Hindlimb muscle (tissue), 1 donor: ENCODE measurements at regions not wholly inside any gene's neighbourhood (a gene's known extent, or its start where the extent isn't known, plus 50 kb on each side); places are given as distances from the start of the nearest gene placed in this dataset.
"Not testable (repeated sequence)": the region's sequence is repeated elsewhere in the genome, so short reads cannot be mapped to it uniquely, and the experiment has no call there.

Source experiments
- DNase-seq: peaks from one replicate; pipeline ENCODE4 v3.0.0-alpha.2; 2013

DNA sequence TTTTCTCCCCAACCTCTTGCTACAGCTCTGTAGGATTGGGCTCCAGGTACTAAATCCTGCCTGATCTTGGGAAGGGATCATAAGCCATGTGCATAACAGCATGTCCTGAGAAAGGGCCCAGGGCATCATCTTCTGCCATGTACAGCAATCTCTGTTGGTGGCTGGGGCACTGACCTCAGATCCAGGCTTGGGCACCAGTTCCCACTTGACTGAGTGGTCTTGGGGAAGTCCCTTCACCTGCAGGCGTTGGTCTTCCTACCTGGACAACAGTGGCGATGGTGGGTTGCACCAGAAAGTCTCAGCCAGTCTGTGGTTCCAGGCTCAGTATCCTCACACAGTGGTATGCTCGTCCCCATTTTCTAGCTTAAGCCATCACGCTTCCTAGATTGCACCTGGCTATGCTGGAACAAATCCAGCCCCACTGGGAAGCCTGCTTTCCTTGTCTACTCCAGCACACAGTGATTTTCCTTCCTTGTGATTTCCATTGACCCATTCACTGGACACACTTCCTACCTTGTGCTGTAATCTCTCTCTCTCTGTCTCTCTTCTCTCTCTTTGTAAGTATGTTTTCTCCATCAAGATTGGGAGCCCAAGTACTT lies 121.7 kb upstream of the PITX1 start:
- DNase-seq = no peak

DNA sequence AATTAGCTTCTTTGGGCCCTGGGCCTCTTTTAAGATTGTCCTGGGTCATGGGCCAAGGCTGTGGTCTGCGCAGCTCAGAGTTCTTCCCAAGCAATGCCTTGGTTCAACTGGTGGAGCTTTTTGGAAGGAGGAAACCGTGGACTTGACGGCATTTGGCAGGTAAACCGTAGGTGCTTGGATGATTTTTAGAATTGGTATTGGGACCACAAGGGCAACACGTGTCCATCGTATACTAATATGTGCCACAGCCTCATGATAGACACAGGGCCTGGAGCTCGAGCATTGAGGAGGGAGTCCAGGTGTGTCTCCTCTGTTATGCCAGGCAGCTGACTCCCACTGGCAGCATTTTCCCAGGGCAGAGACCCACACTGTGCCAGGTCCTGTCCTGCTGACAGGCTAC lies 120.9 kb upstream of the PITX1 start:
- no peak for DNase-seq

DNA sequence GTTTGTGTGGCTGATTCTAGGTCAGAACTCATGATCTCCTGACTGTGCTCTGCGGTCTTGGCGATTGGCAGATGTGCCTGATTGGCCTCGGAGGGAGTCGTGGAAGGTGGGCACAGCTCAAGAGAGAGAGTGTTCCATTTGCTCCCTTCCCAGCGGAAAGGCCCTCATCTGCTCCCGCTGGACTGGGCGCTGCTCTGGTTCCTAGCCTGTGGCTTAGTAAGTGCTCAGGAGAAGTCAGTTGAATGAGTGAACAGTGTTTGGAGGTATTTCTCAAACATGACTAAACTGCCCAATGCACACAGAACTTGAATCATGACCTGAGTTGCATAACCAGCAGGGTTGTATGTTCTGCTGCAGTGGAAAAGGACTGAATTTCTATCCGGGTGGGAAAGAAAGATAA lies 120.2 kb upstream of the PITX1 start:
- DNase-seq = no peak

DNA sequence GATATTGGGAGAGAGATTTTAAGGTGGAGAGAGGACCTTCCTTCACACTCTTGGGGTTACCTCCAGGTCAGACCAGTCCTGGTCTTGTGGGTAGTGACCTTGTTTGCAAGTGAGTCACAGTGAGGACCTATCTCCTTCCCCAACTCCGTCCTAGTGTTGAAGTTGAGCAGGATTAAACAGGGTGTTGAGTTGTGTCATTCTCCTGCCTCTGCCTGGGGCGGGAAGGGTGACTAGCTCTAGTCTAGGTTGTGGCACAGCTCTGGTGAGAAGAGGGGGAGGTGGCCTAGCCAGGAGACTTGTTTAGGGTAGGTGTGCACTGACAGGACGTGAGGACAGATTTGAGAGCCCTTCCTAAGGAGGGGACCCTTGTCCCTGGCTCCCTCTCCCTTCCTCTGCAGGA lies 119.6 kb upstream of the PITX1 start:
- no peak for DNase-seq

DNA sequence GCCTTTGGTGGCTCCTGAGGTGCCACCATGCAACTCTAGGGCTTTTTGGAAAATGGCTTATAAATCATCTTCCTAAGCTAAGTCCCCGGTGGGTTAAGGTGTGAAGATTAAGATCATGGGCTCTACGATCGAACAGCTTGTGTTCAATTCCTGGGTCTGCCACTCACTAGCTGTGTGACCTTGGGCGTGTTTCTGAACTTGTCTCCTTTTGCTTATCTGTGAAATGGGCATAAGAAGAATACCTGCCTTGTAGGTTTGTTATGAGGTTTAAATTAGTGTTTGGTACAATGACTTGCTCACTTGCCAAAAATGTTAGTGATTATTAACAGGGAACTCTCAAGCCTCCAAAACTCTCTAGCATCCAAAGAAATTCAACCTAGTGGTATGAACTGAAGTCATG lies 119.2 kb upstream of the PITX1 start:
- DNase-seq = no peak

DNA sequence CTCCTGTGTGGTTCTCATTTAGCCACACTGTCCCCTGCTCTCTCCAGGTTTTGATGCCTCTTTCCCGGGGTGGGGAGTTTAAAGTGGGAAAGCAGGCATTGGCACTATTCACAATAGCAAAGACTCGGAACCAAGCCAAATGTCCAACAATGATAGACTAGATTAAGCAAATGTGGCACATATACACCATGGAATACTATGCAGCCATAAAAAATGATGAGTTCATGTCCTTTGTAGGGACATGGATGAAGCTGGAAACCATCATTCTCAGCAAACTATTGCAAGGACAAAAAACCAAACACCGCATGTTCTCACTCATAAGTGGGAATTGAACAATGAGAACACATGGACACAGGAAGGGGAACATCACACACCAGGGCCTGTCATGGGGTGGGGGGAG lies 117.6 kb upstream of the PITX1 start:
- not testable (repeated sequence) for DNase-seq

DNA sequence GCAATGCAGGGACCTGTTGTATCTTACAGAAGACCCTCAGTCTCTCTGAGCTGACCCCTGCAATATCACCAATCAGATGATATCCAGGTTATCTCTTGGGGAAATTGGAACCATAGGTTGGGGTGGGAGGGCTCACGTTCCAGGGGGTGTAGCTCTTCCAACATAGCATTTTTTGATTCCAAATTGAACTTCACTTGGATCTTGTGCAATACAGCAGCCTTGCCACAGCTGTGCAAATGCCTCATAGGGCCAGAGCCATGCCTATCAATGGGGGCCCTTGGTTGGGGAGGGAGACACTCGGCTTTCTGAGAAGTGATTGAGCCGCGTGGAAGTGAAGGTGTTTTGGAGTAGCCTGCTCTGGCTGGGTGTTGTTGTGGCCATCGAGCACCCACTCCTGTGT lies 117.2 kb upstream of the PITX1 start:
- DNase-seq = no peak

DNA sequence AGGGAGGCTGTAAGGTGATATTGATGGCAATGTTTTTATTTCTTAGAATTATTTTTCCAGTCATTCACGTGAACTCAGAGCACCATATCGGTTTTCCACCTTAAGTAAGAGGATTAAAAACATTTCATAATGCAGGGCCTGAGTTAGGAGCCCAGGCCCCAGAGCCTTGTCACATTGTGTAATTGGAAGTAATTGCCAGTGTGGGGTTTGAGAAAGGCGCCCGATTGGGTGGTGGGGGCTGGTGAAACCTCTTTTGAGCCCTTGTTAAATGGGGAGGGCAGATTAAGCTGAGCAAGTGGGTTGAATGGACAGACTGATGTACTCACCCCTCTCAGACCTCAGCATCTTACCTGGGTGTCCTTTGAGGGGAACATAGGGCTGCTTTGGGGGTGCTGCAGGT lies 116.7 kb upstream of the PITX1 start:
- no peak for DNase-seq

DNA sequence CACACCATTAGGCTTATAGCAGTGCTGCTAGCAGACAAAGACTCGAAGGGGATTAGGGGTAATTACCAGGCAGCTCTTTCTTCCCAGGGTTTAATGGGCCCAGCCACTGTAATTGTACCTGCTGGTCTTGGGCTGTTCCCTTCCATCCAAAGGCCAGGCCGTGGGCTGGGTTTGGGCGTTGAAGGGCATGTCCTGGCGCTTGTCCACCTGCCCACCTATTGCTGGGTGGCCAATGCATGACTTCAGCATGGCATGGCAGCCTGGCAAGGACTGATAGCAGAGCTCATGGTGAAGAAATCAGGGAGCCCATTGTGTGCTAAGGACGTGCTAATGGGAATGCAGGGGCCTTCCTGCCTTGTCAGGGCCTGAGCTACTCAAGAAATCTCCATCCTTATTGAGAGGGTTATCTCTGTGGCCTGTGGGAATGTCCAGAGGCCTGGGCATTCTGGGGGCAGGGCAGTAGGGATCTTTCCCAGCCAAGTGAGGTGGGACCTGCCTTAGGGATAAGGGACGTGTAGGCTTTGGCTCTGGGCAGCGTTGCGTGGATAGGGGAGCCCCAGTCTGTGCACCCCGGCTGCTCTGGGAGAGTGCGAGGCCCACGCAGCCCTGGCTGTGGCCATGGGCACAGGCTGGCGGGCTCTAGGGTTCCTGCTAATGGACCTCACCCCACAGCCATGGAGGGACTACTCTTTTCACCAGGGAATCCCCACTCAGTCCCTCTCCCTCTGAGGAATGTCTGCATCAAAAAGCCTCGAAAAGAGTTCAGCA lies 116.1 kb upstream of the PITX1 start:
- no peak for DNase-seq

DNA sequence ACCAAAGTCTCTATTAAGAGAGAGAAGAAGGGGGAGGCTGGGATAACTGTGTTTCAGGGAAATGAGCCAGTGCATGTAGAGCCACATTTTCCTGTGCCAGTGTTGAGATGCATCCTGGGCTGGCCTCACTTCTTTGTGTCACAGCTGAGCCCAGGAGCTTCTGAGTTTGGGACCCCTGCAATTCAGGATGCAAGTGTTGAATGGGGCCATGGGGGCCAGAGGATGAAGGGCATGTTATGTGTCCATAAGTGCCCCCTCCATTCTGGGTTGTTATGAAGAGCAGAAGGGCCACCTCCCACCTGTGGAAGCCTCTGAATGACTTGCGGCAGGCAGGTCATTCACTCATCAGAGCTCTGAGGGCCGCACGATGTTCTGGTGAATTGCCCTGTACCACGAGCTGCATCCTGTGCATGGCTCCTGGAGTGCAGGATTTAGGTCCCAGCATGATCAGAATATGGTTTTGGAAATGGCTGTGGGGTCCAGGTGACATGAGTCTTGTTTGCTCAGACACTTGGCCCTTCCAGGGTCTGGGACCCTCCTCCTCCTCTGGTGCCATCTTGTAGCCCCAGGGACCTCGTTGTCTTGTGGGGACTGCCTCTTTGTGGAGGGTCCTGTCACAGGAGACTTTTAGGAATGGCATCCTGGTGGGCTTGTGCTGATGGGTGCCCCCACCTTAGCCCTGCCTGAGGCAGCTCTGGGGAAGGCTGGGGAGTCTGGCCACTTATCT lies 115.4 kb upstream of the PITX1 start:
- DNase-seq = no peak

DNA sequence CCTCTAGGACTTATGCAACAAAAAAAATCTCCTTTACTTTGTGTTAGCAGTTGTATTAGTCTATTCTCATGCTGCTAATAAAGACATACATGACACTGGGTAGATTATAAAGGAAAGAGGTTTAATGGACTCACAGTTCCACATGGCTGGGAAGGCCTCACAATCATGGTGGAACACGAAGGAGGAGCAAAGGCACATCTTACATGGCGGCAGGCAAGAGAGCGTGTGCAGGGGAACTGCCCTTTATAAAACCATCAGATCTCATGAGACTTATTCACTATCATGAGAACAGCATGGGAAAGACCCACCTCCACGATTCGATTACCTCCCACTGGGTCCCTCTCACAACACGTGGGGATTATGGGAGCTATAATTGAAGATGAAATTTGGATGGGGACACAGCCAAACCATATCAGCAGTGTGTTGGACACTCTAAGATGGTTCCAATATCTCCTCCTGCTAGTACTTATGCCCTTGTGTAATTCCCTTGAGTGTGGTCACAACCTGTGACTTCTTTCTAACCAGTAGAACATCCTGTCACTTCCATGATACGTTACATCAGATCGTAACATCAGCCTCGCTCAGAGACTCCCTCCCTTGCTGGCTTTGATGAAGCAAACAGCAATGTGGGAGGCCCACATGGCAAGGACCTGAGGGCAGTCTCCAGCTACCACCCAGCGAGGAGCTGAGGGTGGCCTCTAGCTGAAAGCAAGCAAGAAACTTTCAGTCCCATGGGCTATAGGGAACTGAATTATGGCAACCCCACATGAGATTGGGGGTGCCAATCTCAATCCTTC lies 113.5 kb upstream of the PITX1 start:
- DNase-seq = no peak

DNA sequence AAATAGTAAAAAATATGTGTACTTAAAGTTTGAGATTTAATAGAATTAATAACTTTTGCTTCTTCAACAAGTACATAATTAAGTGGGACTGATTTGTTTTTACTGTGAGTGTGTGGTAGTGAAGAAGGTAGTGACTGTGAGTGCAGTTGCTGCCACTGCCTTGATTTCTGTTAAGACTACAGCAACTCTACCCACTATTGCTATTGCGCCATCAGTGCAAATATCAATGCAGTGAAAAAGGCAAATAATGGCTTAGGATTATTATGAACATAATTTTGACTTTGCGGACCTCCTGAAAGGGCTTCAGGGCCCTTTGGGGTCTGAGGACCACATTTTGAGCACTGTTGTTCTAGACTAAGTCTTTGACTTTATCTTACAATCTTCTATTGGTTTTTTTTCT lies 112.0 kb upstream of the PITX1 start:
- DNase-seq = no peak

DNA sequence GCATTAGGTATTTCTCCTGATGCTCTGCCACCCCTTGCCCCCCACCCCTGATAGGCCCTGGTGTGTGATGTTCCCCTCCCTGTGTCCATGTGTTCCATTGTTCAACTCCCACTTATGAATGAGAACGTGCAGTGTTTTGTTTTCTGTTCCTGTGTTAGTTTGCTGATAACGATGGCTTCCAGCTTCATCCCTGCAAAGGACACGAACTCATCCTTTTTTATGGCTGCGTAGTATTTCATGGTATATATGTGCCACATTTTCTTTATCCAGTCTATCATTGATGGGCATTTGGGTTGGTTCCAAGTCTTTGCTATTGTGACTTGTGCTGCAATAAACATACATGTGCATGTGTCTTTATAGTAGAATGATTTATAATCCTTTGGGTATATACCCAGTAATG lies 109.7 kb upstream of the PITX1 start:
- not testable (repeated sequence) for DNase-seq

DNA sequence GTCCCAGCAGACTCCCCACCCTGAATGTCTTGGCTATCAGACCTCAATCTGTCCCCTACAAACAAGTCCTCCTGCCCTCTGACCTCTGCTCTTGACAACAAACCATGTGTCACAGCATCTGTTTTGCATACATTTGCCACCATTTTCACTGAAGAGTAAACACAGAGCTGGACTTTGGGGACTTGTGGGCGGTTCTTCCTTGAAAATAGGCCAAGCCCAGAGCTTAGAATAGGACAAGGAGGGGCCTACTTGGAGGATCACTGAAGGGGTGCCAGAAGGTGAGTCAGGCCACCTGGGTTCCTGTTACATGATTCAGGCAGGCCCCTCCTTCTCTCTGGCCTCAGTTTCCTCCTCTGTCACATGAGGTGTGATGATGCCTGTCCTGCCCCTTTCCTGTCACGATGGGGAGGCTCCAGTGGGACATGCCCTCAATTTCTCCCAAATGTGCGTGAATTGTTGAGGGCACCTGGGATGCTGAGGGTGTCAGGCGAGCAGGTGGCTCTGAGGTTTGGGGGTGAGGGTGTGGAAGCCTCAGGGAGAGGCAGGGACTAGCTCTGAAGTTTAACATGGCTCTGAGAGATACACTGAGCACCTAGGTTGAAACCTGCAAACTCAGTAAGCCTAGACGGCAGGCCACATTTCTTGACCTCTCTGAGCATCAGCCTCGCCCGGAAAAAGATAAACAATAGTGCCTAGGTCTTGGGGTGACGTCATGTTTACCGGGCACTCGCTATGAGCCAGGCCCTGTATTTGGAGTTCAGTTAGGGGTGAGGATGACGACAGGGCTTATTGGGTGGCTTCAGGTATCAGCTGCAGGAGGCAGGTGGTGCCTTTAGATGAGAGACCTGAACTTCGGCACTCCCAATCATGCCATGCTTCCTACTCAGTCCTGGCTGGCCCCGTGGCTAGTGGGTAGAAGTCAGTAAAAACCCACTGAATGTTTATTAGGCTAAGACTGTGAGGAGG lies 107.6 kb upstream of the PITX1 start:
- no peak for DNase-seq

DNA sequence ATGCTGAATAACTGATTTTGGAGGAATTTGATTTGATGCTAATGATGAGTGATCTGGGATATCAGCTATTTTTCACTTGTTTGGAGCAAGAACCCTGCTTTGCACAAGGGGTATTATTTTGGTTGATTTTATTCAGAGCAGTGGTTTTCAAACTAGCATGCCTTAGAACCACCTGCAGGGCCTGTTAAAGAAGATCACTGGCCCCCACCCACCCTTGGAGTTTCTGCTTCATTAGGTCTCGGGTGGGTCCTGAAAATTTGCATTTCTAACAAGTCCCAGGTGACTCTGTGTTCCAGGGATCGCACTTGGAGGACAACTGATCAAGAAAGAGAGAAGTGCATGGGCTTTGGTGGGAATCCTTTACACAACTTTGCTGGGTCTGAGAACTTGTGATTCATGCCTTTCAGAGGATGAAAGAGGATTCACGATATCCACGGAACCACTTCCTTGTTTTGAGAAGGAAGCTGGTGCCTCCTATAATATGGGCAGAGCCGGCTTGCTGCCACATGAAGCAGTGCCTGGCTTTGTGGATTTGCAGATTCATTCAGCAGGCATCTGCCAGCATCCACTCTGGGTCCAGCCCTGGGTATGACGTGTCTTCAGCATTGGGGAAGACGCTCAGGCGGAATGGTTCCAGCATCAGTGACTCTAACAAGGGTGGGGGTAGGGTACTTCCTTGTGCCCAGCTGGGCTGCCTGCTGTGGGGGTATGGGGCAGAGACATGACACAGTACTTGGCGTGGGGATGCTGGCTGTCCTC lies 106.6 kb upstream of the PITX1 start:
- DNase-seq = no peak

DNA sequence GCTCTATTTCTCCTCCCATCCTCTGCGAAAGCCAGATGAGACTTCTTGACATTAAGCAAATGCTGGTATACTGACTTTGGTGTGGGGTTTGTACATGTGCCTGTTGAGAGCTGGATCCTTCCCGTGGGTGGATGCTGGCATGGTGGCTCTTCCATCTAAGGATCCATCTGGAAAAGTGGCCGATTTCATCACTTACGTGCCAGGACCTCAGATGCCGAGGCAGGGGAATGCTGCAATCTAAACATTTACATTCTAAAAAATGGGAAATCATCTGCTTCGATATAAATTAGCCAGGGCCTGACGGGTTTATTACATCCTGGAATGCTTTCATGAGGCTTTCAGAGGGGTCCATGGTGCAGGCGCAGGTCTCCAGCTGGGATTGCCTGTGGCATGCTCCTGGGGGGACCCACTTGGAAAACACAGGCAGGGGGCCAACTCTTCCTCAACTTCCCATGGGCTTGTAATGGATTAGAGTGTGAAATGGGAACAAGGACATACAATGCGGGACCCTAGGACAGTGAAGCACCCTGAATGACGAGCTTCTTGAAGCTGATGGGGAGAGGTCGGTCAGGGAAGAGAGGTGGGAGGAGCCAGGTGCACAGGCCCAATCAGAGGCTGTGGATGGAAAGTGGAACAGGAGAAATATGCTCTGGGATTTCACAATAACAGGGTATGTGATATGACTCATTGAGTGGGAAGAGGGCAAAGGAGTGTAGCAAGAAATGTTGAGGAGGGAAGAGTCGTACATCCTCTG lies 105.5 kb upstream of the PITX1 start:
- DNase-seq = no peak

DNA sequence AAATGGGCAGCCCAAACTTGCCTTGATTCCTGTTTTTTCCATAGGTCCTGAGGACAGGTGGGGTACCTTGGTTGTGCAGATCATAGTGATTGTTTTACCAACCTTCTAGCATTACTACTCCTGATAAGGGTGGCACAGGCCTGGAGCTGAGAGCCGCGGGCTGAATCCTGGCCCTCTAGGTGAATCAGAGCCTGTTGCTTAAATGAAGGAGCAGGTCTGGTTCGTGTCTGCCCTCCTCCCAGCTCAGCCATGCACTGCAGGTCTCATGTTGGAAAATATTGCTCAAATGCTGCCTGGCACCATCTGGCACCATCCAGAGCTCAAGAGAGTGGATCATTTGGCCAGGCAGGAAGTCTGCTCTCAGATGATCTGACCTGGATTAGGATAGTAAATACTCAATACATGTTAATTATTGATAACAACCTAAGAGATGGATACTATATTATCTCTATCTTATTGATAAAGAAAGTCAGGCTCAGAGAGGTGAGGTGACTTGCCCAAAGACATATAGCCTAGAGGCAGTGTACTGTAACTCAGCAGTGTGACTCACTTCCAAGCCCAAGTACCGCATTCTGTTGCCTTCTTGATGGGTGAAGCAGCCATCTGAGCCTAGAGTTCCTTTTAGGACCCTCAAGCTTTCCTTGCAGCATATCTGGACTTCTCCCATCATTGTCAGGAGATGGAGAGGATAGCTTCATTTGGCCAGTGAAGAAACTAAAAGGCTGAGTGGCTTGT lies 104.3 kb upstream of the PITX1 start:
- DNase-seq = no peak

DNA sequence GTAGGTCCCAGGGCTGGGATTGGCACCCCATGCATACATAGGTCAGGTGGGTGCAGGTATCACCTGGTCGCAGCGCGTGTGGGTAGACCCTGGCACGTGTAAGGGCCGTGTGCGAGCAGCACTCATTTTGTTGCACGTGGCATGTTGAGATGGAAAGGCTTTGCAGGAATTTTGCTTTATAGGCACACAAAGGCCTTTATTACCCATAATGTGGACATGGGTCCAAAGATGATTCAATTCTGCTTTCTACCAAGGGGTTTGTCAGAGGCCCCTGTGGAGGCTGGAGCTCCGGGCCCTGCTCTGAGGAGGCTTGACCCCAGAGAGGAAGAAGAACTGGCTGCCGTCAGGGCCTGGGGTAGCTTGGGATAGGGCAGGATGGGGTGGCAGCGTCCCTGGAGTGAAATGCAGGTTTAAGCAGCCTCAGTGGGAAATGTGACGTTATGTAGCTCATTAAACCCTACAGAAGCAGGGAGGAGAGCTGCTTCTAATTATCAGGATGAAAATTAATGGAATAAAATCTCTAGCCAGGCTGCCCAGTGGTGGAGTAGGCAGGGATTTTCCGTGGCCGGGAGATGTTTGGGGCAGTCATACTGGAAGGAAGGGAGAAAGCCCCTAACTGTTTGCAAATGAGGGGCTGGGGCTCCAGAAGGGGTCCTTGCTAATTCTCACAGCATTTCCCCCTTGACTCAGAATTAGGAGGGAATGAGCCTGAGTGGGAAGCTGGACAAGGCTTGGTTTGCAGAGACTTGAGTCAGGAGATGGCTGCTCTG lies 103.3 kb upstream of the PITX1 start:
- DNase-seq = no peak

DNA sequence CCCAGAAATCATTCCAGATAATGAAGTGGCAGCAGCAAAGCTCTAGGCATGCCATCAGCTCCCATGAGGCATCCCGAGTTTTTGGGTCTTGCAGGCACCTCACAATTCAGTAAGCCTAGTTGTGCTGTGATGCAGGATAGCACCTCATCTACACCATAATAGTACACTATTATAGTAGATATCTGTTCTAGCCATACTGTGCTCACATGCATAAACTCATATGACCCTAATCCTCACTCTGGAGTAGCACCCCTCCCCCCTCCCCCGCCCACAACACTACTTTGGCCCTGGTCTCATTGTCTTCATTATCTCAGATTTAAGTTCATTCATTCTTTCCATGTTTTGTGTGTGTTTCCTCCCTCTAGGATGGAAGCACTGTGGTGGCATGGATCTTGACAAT lies 102.5 kb upstream of the PITX1 start:
- no peak for DNase-seq
